ENCODE measurements at regions not wholly inside any gene's neighbourhood (a gene's known extent, or its start where the extent isn't known, plus 50 kb on each side); places are given as distances from the start of the nearest gene placed in this dataset.

DNA sequence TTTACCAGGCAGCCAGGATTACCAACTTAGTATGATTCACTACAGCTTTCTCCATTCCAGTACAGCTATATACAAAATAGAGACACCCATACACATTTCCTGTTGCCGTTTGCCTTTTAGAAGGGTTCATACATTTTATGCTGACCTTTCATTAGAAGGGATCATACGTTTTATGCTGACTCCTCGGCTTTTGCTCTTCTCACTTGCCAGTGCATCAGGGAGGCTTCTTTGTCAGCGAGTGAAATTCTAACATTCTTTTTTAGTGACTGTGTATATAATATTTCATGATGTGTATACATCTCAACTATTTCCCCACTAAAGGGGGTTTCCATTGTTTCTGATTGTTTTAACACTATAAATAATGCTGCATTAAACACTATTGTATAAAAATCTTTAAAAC lies 552.6 kb downstream of the TRIML1 start:
- H3K4me1 ChIP-seq (ENCODE audit: low read length), result no peaks in the 10 kb centered on the region
- H2AFZ ChIP-seq (ENCODE audit: low read depth, low read length), result no peak overlapping the region
- H3K27ac ChIP-seq (ENCODE audit: low read length), result no peak overlapping the region
- no peak for TF ChIP-seq EZH2phosphoT487 (IDR thresholded peaks at IDR 0.05; ENCODE audit: low read depth)
- TF ChIP-seq, protein P1, sequence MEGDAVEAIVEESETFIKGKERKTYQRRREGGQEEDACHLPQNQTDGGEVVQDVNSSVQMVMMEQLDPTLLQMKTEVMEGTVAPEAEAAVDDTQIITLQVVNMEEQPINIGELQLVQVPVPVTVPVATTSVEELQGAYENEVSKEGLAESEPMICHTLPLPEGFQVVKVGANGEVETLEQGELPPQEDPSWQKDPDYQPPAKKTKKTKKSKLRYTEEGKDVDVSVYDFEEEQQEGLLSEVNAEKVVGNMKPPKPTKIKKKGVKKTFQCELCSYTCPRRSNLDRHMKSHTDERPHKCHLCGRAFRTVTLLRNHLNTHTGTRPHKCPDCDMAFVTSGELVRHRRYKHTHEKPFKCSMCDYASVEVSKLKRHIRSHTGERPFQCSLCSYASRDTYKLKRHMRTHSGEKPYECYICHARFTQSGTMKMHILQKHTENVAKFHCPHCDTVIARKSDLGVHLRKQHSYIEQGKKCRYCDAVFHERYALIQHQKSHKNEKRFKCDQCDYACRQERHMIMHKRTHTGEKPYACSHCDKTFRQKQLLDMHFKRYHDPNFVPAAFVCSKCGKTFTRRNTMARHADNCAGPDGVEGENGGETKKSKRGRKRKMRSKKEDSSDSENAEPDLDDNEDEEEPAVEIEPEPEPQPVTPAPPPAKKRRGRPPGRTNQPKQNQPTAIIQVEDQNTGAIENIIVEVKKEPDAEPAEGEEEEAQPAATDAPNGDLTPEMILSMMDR (IDR thresholded peaks at IDR 0.05; ENCODE audit: low read depth, low read length), result no peak
- H3K4me3 ChIP-seq (ENCODE audit: low read length), result no peak overlapping the region
- no peak overlapping the region for H3K9ac ChIP-seq (ENCODE audit: low read length)
- no peaks in the 10 kb centered on the region for H3K36me3 ChIP-seq (replicated peaks; ENCODE audit: low read depth, low read length)
- H3K79me2 ChIP-seq (ENCODE audit: low read length), result no peaks in the 10 kb centered on the region
- no peaks in the 10 kb centered on the region for H3K27me3 ChIP-seq (ENCODE audit: low read depth, low read length)
- H3K4me2 ChIP-seq (ENCODE audit: low read length), result no peak overlapping the region
- H4K20me1 ChIP-seq (ENCODE audit: insufficient read depth, low read length), result no peaks in the 10 kb centered on the region
- no peaks in the 10 kb centered on the region for H3K9me3 ChIP-seq (ENCODE audit: insufficient read depth, low read length)

DNA sequence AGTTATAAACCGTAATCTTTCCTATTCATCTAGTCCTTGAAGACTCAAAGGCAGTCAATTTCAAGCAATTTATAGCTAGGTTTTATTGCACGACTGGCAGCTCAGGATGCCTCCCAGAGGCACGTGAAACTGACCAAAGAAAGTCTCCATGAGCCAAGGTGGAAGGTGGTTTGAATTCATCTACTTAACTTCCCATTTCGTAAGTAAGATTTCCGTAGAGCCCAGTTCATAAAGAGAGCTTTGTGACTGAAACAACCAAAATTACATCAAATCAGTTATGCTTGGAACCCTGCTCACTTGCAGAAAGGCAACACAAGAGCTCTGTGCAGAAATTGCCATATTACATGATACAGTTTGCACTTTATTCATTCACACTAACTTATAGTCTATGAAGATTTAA lies 556.0 kb downstream of the TRIML1 start:
- Histone ChIP-seq H2AFZ (ENCODE audit: low read depth, low read length) (no peak overlapping the region), H3K9ac (ENCODE audit: low read length) (no peak overlapping the region), H3K4me1 (ENCODE audit: low read length) (no peaks in the 10 kb centered on the region), H3K27ac (ENCODE audit: low read length) (no peak overlapping the region), H3K4me3 (ENCODE audit: low read length) (no peak overlapping the region), H3K9me3 (ENCODE audit: insufficient read depth, low read length) (no peaks in the 10 kb centered on the region), H4K20me1 (ENCODE audit: insufficient read depth, low read length) (no peaks in the 10 kb centered on the region), H3K36me3 (replicated peaks; ENCODE audit: low read depth, low read length) (no peaks in the 10 kb centered on the region), H3K79me2 (ENCODE audit: low read length) (no peaks in the 10 kb centered on the region), H3K4me2 (ENCODE audit: low read length) (no peak overlapping the region), H3K27me3 (ENCODE audit: low read depth, low read length) (no peaks in the 10 kb centered on the region)
- no peak for TF ChIP-seq EZH2phosphoT487 (IDR thresholded peaks at IDR 0.05; ENCODE audit: low read depth)
- TF ChIP-seq, protein P1 (IDR thresholded peaks at IDR 0.05; ENCODE audit: low read depth, low read length), result no peak

GRCh38 chr4:188697243-188697642 lies 558.0 kb downstream of the TRIML1 start:
- H2AFZ ChIP-seq (ENCODE audit: low read depth, low read length), result no peak overlapping the region
- no peak overlapping the region for H3K4me2 ChIP-seq (ENCODE audit: low read length)
- no peak overlapping the region for H3K9ac ChIP-seq (ENCODE audit: low read length)
- no peaks in the 10 kb centered on the region for H3K27me3 ChIP-seq (ENCODE audit: low read depth, low read length)
- no peak overlapping the region for H3K4me3 ChIP-seq (ENCODE audit: low read length)
- H3K36me3 ChIP-seq (replicated peaks; ENCODE audit: low read depth, low read length), result no peaks in the 10 kb centered on the region
- H4K20me1 ChIP-seq (ENCODE audit: insufficient read depth, low read length), result no peaks in the 10 kb centered on the region
- no peaks in the 10 kb centered on the region for H3K4me1 ChIP-seq (ENCODE audit: low read length)
- no peak for TF ChIP-seq EZH2phosphoT487 (IDR thresholded peaks at IDR 0.05; ENCODE audit: low read depth)
- TF ChIP-seq, protein P1 (IDR thresholded peaks at IDR 0.05; ENCODE audit: low read depth, low read length), result no peak
- H3K9me3 ChIP-seq (ENCODE audit: insufficient read depth, low read length), result no peaks in the 10 kb centered on the region
- no peak overlapping the region for H3K27ac ChIP-seq (ENCODE audit: low read length)
- no peaks in the 10 kb centered on the region for H3K79me2 ChIP-seq (ENCODE audit: low read length)

GRCh38 chr4:188701952-188702351 lies 562.7 kb downstream of the TRIML1 start:
- no peaks in the 10 kb centered on the region for H4K20me1 ChIP-seq (ENCODE audit: insufficient read depth, low read length)
- no peak overlapping the region for H2AFZ ChIP-seq (ENCODE audit: low read depth, low read length)
- H3K27me3 ChIP-seq (ENCODE audit: low read depth, low read length), result no peaks in the 10 kb centered on the region
- H3K9me3 ChIP-seq (ENCODE audit: insufficient read depth, low read length), result no peaks in the 10 kb centered on the region
- no peak for TF ChIP-seq EZH2phosphoT487 (IDR thresholded peaks at IDR 0.05; ENCODE audit: low read depth)
- TF ChIP-seq, protein P1 (IDR thresholded peaks at IDR 0.05; ENCODE audit: low read depth, low read length), result no peak
- no peaks in the 10 kb centered on the region for H3K4me1 ChIP-seq (ENCODE audit: low read length)
- H3K79me2 ChIP-seq (ENCODE audit: low read length), result no peaks in the 10 kb centered on the region
- no peak overlapping the region for H3K4me3 ChIP-seq (ENCODE audit: low read length)
- H3K4me2 ChIP-seq (ENCODE audit: low read length), result no peak overlapping the region
- no peaks in the 10 kb centered on the region for H3K36me3 ChIP-seq (replicated peaks; ENCODE audit: low read depth, low read length)
- H3K9ac ChIP-seq (ENCODE audit: low read length), result no peak overlapping the region
- H3K27ac ChIP-seq (ENCODE audit: low read length), result no peak overlapping the region
